ENCODE measurements at regions not wholly inside any gene's neighbourhood (a gene's known extent, or its start where the extent isn't known, plus 50 kb on each side); places are given as distances from the start of the nearest gene placed in this dataset.

DNA sequence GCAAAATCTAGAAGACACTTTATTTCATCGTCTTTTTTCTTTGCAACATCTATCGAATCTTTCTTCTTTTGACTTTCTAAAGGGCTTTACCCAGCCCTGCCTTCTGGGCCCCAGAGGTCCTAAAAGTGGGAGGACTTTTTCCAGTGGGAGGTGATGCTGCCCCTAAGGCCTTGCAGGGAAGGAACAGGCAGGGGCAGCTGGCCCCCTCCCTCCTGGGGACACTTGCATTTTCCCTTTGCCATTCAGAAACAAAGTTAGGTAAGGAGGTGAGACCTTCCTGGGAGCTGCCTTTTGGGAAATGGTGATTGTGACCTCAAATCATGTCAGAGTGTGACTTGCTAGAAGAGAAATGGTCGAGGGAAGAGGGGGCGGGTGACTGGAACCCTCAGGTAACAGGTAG, 132.7 kb downstream of the GLI2 start:
- no peak for TF ChIP-seq YY1 (IDR thresholded peaks at IDR 0.05; ENCODE audit: insufficient read depth, insufficient read length)
- no peak for TF ChIP-seq ZNF274 (IDR thresholded peaks at IDR 0.05; ENCODE audit: low read depth, low read length)
